HL-60 (cell line): ENCODE measurements at regions not wholly inside any gene's neighbourhood (a gene's known extent, or its start where the extent isn't known, plus 50 kb on each side); places are given as distances from the start of the nearest gene placed in this dataset.
"Not testable (repeated sequence)": the region's sequence is repeated elsewhere in the genome, so short reads cannot be mapped to it uniquely, and the experiment has no call there.

Experiments
- DNase-seq, 2 experiments: peaks; one replicate each; pipeline ENCODE4 v3.0.0-alpha.2; 2010 to 2020; ENCODE audit warnings: low read depth in 1 of 2, low spot score in 1 of 2
- H3K27ac ChIP-seq: fragments of 250-450 bp; sonication (Bioruptor Pico); replicated peaks from 2 replicates; pipeline ENCODE4 v1.5.1; 2020; ENCODE audit warnings: mild to moderate bottlenecking, moderate library complexity
- H3K27me3 ChIP-seq: fragments of 250-450 bp; sonication (Bioruptor Pico); 2 replicates; pipeline ENCODE4 v1.5.1; 2021; ENCODE audit warnings: mild to moderate bottlenecking, moderate library complexity; ENCODE audit not compliant: insufficient read depth, poor library complexity, severe bottlenecking
- H3K4me3 ChIP-seq: replicated peaks from 2 replicates; pipeline ENCODE4 v1.5.1; 2011; ENCODE audit warnings: mild to moderate bottlenecking, control low read depth, low read length; ENCODE audit not compliant: insufficient read depth
- CTCF ChIP-seq: IDR thresholded peaks from one replicate; pipeline ENCODE4 v1.5.1; 2011; ENCODE audit warnings: low read length, control low read depth, inconsistent platforms; ENCODE audit not compliant: insufficient read depth
- GABPA ChIP-seq: IDR thresholded peaks from 2 replicates; pipeline ENCODE4 v1.6.1; 2012; ENCODE audit warnings: low read depth
- POLR2AphosphoS5 ChIP-seq: IDR thresholded peaks from 2 replicates; pipeline ENCODE4 v1.6.1; 2012; ENCODE audit warnings: low read depth
- REST ChIP-seq: IDR thresholded peaks from 2 replicates; pipeline ENCODE4 v1.6.1; 2012; ENCODE audit warnings: low read depth; ENCODE audit not compliant: insufficient replicate concordance
- SPI1 ChIP-seq: IDR thresholded peaks from 2 replicates; pipeline ENCODE4 v1.6.1; 2012; ENCODE audit warnings: low read depth, mild to moderate bottlenecking, borderline replicate concordance

- TF ChIP-seq SPI1 (no peak), CTCF (no peak), REST (no peak), GABPA (no peak), POLR2AphosphoS5 (no peak)
- H3K4me3 ChIP-seq: no peak overlapping the region
- no peaks in the 10 kb centered on the region for H3K27me3 ChIP-seq
- DNase-seq: no peak
- no peak overlapping the region for H3K27ac ChIP-seq
Observed at GRCh38 chr9:104389341-104389740, 114.7 kb upstream of the OR13F1 start.

- not testable (repeated sequence) for H3K4me3 ChIP-seq, H3K27me3 ChIP-seq, H3K27ac ChIP-seq, DNase-seq
Observed at GRCh38 chr9:104394901-104395300, 109.2 kb upstream of the OR13F1 start.

GRCh38 chr9:104412238-104412637 is 91.8 kb upstream of the OR13F1 start:
- DNase-seq: no peak
- H3K4me3 ChIP-seq: no peak overlapping the region
- no peak overlapping the region for H3K27ac ChIP-seq
- H3K27me3 ChIP-seq: no peaks in the 10 kb centered on the region
- TF ChIP-seq CTCF (no peak), REST (no peak), SPI1 (no peak), GABPA (no peak), POLR2AphosphoS5 (no peak)

GRCh38 chr9:104416470-104416869 is 87.6 kb upstream of the OR13F1 start:
- no peak overlapping the region for H3K4me3 ChIP-seq
- no peak overlapping the region for H3K27ac ChIP-seq
- DNase-seq: no peak
- TF ChIP-seq SPI1 (no peak), CTCF (no peak), POLR2AphosphoS5 (no peak), REST (no peak), GABPA (no peak)
- no peaks in the 10 kb centered on the region for H3K27me3 ChIP-seq
